ENCODE measurements at regions not wholly inside any gene's neighbourhood (a gene's known extent, or its start where the extent isn't known, plus 50 kb on each side); places are given as distances from the start of the nearest gene placed in this dataset.
"Not testable (repeated sequence)": the region's sequence is repeated elsewhere in the genome, so short reads cannot be mapped to it uniquely, and the experiment has no call there.

DNA sequence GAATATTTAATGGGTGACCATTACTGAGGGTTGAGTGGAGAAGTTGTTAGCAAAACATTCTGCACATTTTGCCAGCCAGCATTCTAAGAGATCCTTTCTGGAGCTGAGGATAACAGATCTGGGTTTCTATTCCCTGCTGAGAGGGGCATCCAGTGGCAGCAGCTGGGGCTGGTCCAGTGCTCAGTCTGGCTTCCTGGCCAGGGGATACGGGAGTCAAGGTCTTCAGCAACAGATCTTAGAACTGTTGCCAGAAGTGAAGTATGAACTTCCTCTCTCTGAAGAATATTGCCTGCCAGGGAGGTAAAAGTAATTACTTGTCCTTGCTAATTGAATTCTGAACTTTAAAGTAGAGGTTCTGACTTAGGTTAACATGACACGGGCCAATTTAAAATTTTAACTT, 568.4 kb downstream of the REEP3 start:
- no peak for DNase-seq

DNA sequence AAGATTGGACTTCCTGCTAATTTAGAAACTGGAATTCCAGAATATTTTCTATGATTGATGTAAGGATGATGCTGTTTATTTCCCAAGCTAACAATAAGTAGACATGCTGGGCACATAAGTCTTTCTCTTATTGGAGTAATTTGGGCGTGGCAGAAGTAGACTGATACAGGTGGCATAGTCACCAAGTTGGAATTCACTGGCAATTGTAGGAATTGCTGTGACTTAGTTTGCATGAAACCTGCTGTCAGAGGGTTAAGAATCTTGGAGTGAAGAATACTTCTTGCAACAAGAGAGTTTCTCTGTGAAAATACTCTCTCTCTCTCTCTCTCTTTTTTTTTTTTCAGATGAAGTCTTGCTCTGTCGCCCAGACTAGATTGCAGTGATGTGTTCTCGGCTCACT, 569.7 kb downstream of the REEP3 start:
- DNase-seq = no peak

DNA sequence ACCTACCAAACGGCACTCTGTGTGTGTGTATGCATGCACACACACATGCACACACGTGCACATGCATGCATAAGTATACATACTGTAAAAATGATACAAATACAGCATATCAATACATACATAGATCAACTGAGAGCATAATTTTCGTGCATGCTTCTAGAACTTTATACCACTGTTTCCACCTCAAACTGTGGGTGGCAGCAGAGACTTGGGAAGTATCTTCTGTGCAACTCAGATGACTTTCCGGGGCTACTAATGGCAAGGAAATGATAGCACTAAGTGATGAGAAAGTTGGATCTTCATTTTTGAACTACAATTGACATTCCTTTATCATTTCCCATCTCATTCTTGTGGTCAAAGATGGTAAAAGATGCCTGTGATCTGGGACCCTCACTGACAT, 570.7 kb downstream of the REEP3 start:
- no peak for DNase-seq

DNA sequence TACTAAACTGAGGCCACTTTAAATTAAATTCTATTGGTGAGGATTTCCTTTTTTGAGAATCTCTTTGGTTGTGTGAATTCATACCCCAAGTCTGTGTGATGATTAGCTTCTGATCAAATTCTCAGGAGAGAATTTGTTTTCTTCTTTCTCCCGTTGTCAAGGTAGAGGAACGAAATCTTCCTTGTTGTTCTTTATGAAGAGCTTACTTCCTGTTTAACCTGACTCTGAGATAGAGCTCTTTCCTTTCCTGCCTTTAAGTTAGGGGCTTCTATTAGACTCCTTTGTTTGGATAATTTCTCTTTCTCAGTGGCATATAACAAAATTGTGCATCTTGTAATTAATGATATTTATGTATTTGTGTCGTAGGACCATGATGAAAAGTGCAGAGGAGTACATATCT, 572.1 kb downstream of the REEP3 start:
- no peak for DNase-seq

DNA sequence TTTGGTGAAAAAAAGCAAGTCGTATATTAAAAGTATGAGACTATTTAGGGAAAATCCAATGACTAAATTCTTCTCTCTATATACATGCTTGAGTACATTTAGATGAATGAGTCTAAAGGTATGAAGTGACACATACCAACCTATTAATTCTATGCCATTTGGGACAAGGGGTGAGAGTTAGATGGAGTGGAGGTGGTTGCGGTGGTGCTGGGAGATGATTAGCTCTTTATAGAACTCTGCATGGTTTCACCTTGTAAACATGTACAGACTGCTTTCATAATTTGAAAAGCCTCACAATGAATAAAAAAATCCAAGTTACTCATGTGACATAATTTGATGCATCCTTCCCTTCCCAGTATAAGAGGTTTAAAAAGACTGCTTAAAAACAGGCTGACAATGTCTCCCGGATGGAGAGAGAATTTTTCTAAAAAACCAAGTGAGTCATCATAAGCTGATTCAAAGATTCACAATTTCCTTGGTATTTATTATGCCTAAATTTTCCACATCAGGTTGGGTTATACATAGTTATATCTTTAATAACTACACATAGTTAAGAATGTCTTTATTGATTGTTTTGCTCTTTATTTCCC, 572.8 kb downstream of the REEP3 start:
- no peak for DNase-seq

DNA sequence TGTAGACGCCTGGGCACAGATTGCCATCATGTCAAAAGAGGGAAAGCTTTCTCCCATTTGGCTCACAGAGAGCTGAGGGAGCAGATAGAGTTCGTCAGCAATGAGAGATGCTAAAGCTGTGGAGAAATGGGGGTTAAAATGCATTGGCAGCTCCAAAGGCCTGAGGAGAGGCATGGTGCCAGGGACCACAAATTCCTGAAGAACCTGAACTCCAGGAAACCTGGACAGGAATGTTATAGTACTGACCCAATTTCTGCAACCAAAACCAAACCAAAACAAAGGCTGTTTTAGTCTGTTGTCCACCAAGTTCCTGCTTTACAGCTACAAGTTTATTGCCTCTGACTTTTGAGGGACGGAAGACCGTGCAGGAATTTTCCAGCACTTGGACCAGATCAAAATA, 575.7 kb downstream of the REEP3 start:
- DNase-seq = no peak

DNA sequence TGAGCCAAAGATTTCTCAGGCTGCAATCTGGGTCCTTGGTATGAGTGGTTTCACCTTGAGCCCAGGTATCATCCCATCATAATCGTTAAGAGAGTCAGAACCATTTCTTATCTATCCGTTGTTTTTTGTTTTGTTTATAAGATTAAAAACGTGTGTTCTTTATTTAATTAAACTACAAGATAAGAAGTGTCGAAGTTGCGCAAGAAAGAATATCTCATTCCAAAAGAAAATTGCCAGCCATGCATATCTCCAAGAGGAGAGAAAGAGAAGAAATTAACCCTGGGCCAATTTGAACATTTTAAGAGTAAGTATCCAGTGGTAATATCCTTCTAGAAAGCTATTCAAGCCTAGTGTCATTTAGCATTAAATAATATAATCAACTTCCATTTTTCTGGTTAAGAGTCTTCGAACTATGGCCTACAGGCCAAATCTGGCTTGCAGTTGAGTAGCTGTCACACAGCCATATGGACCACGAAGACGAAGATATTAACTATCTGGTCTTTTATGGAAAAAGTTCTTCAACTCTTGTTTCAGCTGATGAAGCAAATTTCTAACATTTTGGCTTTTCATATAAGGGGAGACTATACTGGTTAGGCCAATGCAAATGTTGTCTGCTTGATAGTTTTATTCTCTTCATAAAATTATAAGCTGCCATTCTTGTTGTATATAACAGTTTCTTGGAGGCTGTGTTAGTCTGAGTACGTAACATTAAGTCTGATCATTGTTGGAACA, 576.4 kb downstream of the REEP3 start:
- DNase-seq = no peak

DNA sequence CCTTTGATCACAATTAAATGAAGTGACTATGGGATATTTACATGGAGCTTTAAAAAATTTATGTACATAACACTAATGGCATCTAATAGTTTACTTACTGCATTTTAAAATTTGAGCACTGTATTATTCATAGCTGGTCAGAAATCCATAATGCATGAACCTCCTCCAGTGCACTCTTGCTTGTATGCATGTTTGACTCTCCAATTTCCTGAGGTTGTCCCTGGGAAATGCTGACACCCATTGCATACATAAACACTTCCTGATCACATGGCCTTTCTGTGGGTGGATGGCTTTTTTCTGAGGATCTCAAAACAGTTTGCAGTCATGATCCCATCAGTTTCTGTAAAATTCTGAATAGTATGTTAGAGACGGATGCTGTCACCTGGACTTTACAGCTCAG, 577.8 kb downstream of the REEP3 start:
- DNase-seq = no peak

DNA sequence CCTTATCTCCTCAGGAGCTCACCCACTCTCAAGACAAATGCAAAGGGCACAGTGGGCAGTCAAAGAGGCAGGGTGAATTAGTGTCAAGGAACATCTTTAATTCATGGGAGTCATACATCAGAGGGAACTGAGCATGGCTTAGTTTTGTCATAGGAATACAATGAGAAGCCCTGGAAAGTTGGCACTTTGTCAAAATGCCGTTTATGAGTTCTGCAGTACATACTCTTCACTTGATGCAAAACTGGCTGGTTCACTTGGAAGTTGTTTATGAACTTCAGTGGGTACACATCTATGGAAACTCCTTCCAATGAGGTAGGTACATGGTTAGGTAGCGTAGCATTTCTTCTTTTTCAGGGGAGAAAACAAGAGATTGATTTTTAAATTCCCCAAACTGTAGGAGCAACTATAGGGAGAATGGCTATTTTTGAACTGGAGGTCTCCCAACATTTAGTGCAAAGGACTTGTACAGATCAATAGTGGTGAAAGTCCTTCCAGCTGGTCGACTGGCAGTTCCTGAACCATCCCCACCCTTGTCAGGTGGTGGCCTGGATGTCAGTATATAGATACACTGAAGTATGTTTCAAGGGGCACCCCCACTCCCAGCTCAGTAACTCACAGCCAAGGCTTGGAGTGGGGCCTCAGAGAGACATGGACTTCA, 580.5 kb downstream of the REEP3 start:
- no peak for DNase-seq

DNA sequence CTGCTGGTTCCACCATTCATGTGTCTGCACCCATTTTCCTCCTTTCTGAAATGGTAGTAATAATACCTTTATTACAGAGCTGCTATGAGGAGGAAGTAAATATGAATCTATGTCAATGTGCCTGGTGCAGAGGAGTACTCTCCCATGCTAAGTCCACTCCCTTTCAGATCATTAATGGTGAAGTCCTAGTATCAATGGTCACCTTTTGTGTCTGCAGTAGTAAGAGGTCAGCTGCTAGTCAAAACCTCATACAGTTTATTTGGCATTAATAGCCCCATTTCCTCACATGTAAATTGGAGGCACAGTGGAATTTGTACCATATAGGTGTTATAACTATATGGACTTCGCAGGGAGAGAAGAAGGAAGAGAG, 581.0 kb downstream of the REEP3 start:
- no peak for DNase-seq

DNA sequence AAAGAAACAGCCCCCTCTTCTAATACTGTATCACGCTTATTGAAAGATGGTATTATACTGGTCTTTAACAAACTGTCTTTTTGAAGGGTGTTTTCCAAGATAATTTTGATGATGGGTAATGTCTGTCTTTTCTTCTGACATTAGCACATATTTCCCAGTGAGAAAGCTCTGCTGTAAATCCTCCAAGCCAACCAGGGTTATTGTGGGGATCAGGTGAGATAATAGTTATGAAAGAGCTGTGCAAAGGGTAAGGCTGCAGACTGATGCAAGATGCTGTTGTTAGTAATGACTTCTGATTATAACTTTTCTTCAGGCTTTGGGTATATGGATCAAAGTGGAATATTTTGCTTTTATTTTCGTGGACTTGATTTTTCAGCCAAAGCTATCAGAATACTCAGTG, 581.7 kb downstream of the REEP3 start:
- DNase-seq = no peak

DNA sequence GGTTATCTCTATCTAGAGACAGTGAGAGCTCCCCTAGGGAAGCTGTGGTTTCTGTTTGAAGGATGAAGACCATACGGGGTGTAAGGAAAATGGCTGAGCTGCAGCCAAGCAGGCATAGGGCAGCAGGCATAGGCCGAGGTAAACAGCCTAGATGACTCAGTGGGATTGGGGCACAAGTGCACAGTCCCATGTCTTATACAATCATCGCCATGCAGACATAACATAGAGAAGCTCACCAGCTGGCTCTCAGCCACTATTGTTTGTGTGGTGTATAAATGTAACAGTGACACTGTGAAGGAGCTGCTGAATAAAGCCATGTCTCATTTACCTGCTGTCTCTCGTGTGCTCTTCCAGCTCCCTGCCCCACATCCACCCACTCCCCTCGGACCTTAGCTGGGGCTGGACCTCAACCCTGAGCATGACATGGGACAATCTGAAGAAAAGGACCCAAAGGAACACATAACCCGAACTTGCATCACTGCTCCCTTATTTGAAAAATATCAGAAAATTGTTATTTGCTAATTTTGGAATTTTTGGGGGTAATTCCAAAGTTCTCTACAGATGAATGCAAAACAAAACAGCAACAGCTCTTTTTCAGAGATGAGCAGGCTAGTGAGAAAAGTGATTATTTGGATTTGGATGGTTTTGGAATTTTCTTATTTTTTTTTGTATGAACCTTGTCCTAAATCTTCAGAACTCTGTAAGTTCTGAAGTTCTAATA, 582.7 kb downstream of the REEP3 start:
- no peak for DNase-seq

DNA sequence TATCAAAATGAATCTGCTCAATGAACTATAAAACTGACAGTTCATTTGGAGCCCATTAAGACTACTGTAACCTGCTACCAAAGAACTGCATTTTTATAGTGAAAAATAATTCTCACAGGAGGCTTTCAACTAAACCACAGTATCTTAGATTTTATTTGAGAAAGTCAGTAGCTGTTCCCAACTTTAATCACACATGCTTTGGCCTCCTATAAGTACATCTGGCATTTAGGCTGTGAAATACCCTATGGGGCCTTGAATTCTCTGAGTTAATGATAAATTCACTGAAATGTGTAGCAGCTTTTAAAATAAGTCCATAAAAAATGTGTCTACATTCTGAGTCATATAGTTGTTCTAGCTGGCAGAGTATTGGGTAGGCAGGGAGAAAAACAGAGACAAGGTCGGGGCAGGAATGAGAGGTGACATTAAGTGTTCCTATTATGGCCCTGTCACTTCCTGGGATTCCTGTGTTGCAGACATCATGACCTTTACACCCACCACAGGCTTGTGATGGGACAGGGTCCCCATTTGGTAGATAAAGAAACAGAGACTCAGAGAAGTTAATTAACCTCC, 588.8 kb downstream of the REEP3 start:
- DNase-seq = no peak

DNA sequence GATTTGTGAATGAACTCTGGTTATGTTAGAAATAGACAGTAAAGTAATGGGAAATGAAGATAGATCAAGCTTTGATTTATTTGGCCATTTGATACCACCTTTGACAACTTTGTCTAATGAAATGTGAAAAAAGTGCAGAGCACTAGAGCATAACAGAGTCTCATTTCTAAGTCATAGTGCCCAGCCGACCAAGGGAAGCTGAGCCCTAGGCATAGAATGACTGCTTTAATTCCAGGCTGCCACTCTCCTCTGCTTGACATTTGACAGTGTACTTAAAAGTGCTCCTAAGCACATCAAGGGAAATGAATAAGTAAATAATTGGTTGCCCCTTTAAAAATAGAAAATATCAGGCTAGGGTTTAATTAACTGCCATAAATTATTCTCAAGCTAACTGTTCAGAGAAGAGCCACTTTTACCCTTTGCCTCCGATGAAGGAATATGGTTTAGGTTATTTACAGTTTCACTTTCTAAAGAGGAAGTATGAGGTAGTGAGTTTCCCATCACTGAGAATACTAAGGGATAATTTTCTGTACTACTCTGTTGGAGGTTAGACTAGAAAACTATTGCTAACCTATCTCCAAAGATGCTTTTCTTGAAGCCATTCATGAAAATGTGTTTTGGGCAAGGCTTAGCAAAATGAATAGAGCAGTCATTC, 591.6 kb downstream of the REEP3 start:
- DNase-seq = no peak

DNA sequence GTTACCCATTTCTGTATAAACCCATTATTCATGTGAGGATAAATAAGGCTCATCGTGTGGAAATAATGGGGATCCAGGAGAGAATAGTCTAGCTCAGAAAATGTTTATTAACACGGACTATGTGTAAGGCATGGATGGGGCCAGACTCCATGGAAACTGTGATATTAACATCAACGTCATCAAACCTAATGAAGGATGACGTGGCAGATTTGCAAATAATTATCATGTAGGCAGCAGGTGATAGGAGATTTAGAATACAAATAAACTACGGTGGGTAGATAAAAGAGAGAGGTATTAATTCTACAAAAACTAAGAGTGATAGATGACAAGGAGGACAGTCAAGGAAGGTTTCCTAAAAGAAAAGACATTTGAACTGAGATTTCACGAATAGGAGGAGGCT, 592.2 kb downstream of the REEP3 start:
- no peak for DNase-seq

DNA sequence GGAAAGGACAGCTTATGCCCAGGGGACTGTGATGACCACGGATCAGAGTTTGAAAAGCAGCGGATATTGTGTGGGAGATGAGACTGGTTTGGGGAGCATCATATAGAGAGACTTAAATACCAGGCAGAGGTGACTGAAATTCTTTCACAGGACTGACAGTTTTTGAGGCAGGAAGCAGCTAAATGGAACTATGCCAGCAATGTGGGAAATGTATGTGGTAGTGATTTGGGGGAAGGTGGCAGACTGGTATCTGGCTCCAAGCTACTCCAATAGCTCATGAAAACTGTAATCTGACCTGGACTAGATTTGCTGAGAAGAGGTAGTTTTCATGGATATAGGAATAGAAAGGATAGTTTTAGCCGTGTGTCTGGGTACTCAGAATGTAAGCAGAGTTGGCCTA, 592.6 kb downstream of the REEP3 start:
- no peak for DNase-seq

DNA sequence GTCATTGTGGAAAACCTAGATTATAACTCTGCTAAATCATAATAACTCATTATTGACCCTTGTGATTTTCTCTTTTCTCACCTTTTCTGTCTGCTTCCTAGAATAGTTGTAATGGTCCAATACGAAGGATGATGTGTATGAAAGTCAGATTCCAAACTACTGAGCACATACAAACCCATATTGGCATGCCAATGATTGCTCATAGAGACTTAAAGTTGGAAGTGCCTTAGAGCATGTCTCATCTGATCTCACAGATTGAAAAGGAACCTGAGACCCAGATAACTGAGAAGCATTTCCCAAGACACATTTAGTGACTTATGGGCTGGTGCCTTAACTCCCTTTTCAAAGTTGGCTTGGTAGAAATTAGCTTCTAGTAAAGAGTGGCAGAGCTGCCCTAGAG, 594.3 kb downstream of the REEP3 start:
- no peak for DNase-seq

DNA sequence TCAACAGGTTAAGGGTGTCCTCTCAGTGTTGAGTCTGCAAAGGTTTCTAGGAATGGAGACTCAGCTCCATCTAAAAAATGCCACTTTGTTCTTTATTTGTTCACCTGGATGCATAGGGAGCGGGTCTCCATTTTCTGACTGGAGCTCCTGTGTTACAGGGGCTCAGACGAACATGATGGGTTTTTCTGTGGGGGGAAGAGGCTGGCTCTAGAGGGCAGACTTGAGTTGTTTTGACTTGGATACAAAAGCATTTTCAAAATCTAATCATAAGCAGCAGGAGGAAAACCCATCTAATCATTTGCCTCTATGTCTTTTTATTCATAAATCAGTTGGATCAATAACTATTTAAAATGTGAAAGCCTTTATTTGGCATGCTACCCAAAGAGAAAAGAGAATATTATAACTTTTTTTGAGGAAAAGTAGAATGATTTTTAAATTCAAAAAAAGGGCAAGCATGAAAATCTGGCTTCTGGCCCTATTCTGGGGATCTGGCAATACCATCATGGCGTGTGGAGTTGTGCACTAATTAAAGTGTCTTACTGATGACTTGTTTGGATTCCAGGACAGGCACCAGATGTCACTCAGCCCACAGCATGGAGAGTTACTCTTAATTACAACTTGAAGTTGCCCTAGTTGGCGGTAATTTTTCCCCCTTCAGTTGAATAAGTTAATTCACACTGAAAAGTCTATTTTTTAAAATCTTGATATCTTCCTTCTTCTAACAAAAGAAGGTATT, 594.9 kb downstream of the REEP3 start:
- no peak for DNase-seq

DNA sequence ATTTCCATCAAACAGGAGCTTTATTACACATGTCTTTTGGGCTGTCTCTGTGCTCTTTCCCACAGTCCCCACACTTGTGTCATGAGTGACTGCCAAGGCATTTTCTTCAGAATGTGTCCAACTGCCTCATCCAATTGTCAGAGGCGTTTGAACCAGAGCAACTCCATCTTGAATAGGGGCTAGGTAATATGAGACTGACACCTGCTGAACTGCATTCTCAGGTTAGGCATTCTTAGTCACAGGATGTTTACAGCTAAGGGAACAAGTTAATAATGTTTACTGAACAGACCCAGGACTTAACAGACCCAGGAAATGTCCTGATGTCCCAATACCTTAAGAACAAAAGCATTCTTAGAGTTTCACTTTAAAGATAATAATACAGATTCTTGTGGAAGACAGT, 595.5 kb downstream of the REEP3 start:
- no peak for DNase-seq

DNA sequence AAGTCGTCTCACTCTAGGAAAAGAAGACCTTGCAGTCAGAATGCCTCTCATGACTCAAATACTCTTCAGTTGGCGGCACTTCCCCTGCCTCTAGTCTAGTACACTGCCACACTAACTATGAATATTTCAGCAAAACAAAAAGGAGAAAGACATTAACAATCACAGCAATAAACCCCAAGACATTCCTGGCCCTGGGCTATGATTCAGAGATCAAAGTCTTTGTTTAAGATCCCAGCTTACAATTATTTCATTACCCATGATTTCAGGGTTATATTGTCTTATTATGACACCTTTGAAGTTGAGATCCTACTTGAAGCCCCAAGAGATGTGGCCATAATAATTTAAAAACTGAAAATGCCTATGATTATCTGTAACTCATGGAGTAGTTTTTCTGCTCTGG, 597.5 kb downstream of the REEP3 start:
- DNase-seq = no peak

DNA sequence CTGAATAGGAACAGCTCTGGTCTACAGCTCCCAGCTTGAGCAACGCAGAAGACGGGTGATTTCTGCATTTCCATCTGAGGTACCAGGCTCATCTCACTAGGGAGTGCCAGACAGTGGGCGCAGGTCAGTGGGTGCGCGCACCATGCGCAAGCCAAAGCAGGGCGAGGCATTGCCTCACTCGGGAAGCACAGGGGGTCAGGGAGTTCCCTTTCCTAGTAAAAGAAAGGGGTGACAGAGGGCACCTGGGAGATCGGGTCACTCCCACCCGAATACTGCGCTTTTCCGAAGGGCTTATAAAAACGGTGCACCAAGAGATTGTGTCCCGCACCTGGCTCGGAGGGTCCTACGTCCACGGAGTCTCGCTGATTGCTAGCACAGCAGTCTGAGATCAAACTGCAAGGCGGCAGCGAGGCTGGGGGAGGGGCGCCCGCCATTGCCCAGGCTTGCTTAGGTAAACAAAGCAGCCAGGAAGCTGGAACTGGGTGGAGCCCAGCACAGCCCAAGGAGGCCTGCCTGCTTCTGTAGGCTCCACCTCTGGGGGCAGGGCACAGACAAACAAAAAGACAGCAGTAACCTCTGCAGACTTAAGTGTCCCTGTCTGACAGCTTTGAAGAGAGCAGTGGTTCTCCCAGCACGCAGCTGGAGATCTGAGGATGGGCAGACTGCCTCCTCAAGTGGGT, 599.2 kb downstream of the REEP3 start:
- DNase-seq = not testable (repeated sequence)

DNA sequence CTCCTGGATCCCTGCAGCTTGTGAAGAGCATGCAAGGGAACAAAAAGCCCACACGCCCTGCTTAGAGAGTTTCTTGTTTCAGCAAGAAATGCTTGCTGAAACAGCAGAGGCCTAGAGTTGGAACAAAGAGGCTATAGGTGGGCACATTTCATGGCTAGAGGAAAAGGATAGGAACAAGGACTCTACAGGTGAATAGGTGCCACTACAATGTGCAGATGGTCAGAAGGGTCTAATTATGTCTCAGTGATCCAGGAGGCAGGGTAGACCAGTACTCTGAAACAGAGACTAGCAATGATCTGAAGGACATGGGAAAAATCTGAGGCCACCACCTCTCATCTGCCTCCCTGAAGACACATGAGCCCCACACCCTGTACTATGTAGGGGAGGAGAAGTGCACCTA, 609.0 kb downstream of the REEP3 start:
- no peak for DNase-seq
